Fibroblast of lung (primary cell): ENCODE measurements at regions not wholly inside any gene's neighbourhood (a gene's known extent, or its start where the extent isn't known, plus 50 kb on each side); places are given as distances from the start of the nearest gene placed in this dataset.

Experiments
- DNase-seq, 2 donors: peaks; one replicate each; pipeline versions ENCODE4 v3.0.0 to v3.0.0-alpha.2; 2010; ENCODE audit warnings: low read depth in 2 of 2
- H2AFZ ChIP-seq: 2 replicates; pipeline ENCODE4 v1.5.1; 2012; ENCODE audit warnings: low read length, control low read depth, inconsistent platforms
- H3K27ac ChIP-seq: 2 replicates; pipeline ENCODE4 v1.5.1; 2011; ENCODE audit warnings: low read length, control low read depth; ENCODE audit not compliant: insufficient read depth
- H3K27me3 ChIP-seq: 2 replicates; pipeline ENCODE4 v1.5.1; 2011; ENCODE audit warnings: mild to moderate bottlenecking, low read length; ENCODE audit not compliant: control insufficient read depth, insufficient read depth
- H3K36me3 ChIP-seq: 2 replicates; pipeline ENCODE4 v1.5.1; 2011; ENCODE audit warnings: low read length; ENCODE audit not compliant: control insufficient read depth, insufficient read depth
- H3K4me1 ChIP-seq: 2 replicates; pipeline ENCODE4 v1.5.1; 2011; ENCODE audit warnings: low read length; ENCODE audit not compliant: control insufficient read depth, insufficient read depth; ENCODE audit errors: extremely low read depth
- H3K4me2 ChIP-seq: 2 replicates; pipeline ENCODE4 v1.5.1; 2011; ENCODE audit warnings: low read length, control low read depth; ENCODE audit not compliant: insufficient read depth; ENCODE audit errors: extremely low read depth
- H3K4me3 ChIP-seq, 4 experiments: fragments of 200-600 bp in 1 of 4; sonication (generic) in 1 of 4; replicated peaks in 1 of 4; 2 replicates each; pipeline ENCODE4 v1.5.1; 2011 to 2016; ENCODE audit warnings: low read length in 4 of 4, low read depth in 3 of 4, mild to moderate bottlenecking in 3 of 4, control low read depth in 2 of 4, inconsistent platforms in 1 of 4, mixed read lengths in 1 of 4; ENCODE audit not compliant: insufficient read depth in 1 of 4; ENCODE audit errors: control extremely low read depth in 1 of 4
- H3K79me2 ChIP-seq: 2 replicates; pipeline ENCODE4 v1.5.1; 2012; ENCODE audit warnings: mild to moderate bottlenecking, low read length, inconsistent platforms; ENCODE audit not compliant: control insufficient read depth, insufficient read depth
- H3K9ac ChIP-seq: 2 replicates; pipeline ENCODE4 v1.5.1; 2011; ENCODE audit warnings: mild to moderate bottlenecking, low read length, control low read depth; ENCODE audit not compliant: insufficient read depth
- H3K9me3 ChIP-seq: 2 replicates; pipeline ENCODE4 v1.5.1; 2012; ENCODE audit warnings: low read depth, low read length; ENCODE audit not compliant: control insufficient read depth, insufficient read depth
- H4K20me1 ChIP-seq: 2 replicates; pipeline ENCODE4 v1.5.1; 2011; ENCODE audit warnings: low read length; ENCODE audit not compliant: control insufficient read depth, insufficient read depth; ENCODE audit errors: extremely low read depth
- CTCF ChIP-seq, 2 donors: IDR thresholded peaks in 1 of 2; conservative IDR thresholded peaks in 1 of 2; 1 replicate in 1 of 2; 2 replicates in 1 of 2; pipeline ENCODE4 v1.5.1; 2011 to 2012; ENCODE audit warnings: low read length in 2 of 2, control low read depth in 1 of 2, inconsistent platforms in 1 of 2, low read depth in 1 of 2, mild to moderate bottlenecking in 1 of 2
- EZH2 ChIP-seq: IDR thresholded peaks from 2 replicates; pipeline ENCODE4 v1.5.1; 2012; ENCODE audit warnings: low read length, control low read depth, mild to moderate bottlenecking; ENCODE audit errors: missing control alignments

GRCh38 chr4:12884846-12885796 lies 599.0 kb downstream of the RAB28 start:
- TF ChIP-seq CTCF (conservative IDR thresholded peaks at IDR 0.05 in 1 of 2, IDR thresholded peaks at IDR 0.05 in 1 of 2; ENCODE audit: low read depth in 1 of 2, low read length in 2 of 2): no peak
- TF ChIP-seq EZH2: no peak
- no peak for DNase-seq
- H3K4me3 ChIP-seq: no peak overlapping the region
- no peak overlapping the region for H3K4me2 ChIP-seq
- no peaks in the 10 kb centered on the region for H4K20me1 ChIP-seq
- H3K27me3 ChIP-seq: no peaks in the 10 kb centered on the region
- H3K79me2 ChIP-seq: no peaks in the 10 kb centered on the region
- H3K9ac ChIP-seq: no peak overlapping the region
- no peak overlapping the region for H3K27ac ChIP-seq
- H3K4me1 ChIP-seq: no peaks in the 10 kb centered on the region
- no peaks in the 10 kb centered on the region for H3K36me3 ChIP-seq
- H3K9me3 ChIP-seq: no peaks in the 10 kb centered on the region
- no peak overlapping the region for H2AFZ ChIP-seq

- DNase-seq: no peak
- H3K27ac ChIP-seq: no peak overlapping the region
Observed at GRCh38 chr4:12881945-12882584, 602.1 kb downstream of the RAB28 start.

More at GRCh38 chr4:12881945-12882584, 602.1 kb downstream of the RAB28 start:
- Histone ChIP-seq H3K9ac (no peak overlapping the region), H3K4me1 (no peaks in the 10 kb centered on the region), H3K27me3 (no peaks in the 10 kb centered on the region), H3K79me2 (no peaks in the 10 kb centered on the region), H3K4me3 (no peak overlapping the region), H4K20me1 (no peaks in the 10 kb centered on the region), H3K36me3 (no peaks in the 10 kb centered on the region), H2AFZ (no peak overlapping the region), H3K9me3 (no peaks in the 10 kb centered on the region), H3K4me2 (no peak overlapping the region)
- TF ChIP-seq EZH2 (no peak), CTCF (conservative IDR thresholded peaks at IDR 0.05 in 1 of 2, IDR thresholded peaks at IDR 0.05 in 1 of 2; ENCODE audit: low read depth in 1 of 2, low read length in 2 of 2) (no peak)
